Esophagus muscularis mucosa (tissue), 4 donors: ENCODE measurements at regions not wholly inside any gene's neighbourhood (a gene's known extent, or its start where the extent isn't known, plus 50 kb on each side); places are given as distances from the start of the nearest gene placed in this dataset.

Experiments used
- DNase-seq: peaks from one replicate; pipeline ENCODE4 v3.0.0-alpha.2; 2017; ENCODE audit errors: extremely low spot score
- H3K27ac ChIP-seq, 4 donors: fragments of 200-600 bp; sonication (generic); replicated peaks in 1 of 4; 1 replicate in 3 of 4; 2 replicates in 1 of 4; pipeline ENCODE4 v1.5.1; 2016 to 2019; ENCODE audit warnings: mild to moderate bottlenecking in 1 of 4
- H3K27me3 ChIP-seq, 4 donors: fragments of 200-600 bp; sonication (generic); one replicate each; pipeline versions ENCODE4 v1.5.1 to v1.6.0; 2016 to 2019
- H3K36me3 ChIP-seq, 4 donors: fragments of 200-600 bp; sonication (generic); one replicate each; pipeline ENCODE4 v1.5.1; 2016 to 2019
- H3K4me1 ChIP-seq, 4 donors: fragments of 200-600 bp; sonication (generic); one replicate each; pipeline ENCODE4 v1.5.1; 2016 to 2019
- H3K4me3 ChIP-seq, 4 donors: fragments of 200-600 bp; sonication (generic); 1 replicate in 2 of 4; 2 replicates in 2 of 4; pipeline ENCODE4 v1.5.1; 2016 to 2019; ENCODE audit warnings: mild to moderate bottlenecking in 4 of 4, moderate library complexity in 1 of 4
- H3K9me3 ChIP-seq, 4 donors: fragments of 200-600 bp; sonication (generic); 1 replicate in 3 of 4; 2 replicates in 1 of 4; pipeline ENCODE4 v1.5.1; 2016 to 2019
- CTCF ChIP-seq, 3 experiments: fragments of 200-600 bp in 2 of 3; fragments of 450-650 bp in 1 of 3; sonication (generic) in 2 of 3; IDR thresholded peaks; one replicate each; pipeline ENCODE4 v1.5.1; 2017 to 2019; ENCODE audit warnings: antibody characterized with exemption in 3 of 3, mild to moderate bottlenecking in 2 of 3, moderate library complexity in 1 of 3
- EP300 ChIP-seq: sonication (generic); formaldehyde crosslinking; IDR thresholded peaks from one replicate; pipeline ENCODE4 v1.6.1; 2017; ENCODE audit warnings: antibody characterized with exemption
- POLR2A ChIP-seq: fragments of 450-650 bp; IDR thresholded peaks from one replicate; pipeline ENCODE4 v1.6.1; 2017; ENCODE audit warnings: antibody characterized with exemption, moderate library complexity, mild to moderate bottlenecking, low read depth
- POLR2AphosphoS5 ChIP-seq, 2 donors: sonication (generic); formaldehyde crosslinking; IDR thresholded peaks; one replicate each; pipeline ENCODE4 v1.6.1; 2017; ENCODE audit warnings: antibody characterized with exemption in 2 of 2
- WGBS: methylation state at CpG from one replicate; pipeline ENCODE4 v1.1.5; 2018; 5-methylcytosine and 5-hydroxymethylcytosine counted together
- intact Hi-C: fragments of 100-400 bp; cut with DNase I; formaldehyde crosslinking; loops from one replicate; pipeline ENCODE4 v1.15.1; 2023

- no peak for DNase-seq
- Histone ChIP-seq H3K36me3 (no peaks in the 10 kb centered on the region), H3K27me3 (peaks cover 0 to 56% (median 0%) of the 10 kb centered on the region in 4 donors), H3K27ac (no peak overlapping the region), H3K4me1 (no peaks in the 10 kb centered on the region), H3K9me3 (no peaks in the 10 kb centered on the region), H3K4me3 (no peak overlapping the region)
- TF ChIP-seq CTCF (IDR thresholded peaks at IDR 0.05) (peak in 1 of 3 experiments; percentile 15), EP300 (no peak)
- intact Hi-C loops, result no loop called here
- 88% methylated on average over 2 of the region's 3 CpGs for WGBS
These were observed 197.3 kb upstream of the SDK2 start for GRCh38 chr17:73841431-73842060.

DNA sequence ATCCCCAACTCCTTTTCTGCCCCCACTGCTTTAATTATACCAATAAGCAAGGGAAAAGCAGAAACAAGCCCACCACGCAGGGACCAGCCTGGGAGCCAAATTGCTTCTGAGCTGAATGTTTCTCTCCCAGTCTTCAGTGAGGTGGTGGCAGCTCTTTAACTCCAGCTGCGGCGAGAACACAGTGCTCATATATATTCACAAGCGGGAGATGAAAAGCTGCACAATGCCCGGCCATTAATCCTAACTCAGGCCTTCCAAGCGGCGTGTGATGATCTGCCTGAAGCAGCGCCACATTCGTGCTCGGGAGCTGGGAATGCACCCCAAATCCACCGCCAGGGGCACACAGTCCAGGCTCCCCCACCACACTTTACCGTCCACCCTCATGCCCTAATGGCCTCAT, 203.7 kb upstream of the SDK2 start:
- WGBS, result 82% methylated on average over 11 of the region's 12 CpGs
- H3K4me3 ChIP-seq, result no peak overlapping the region
- TF ChIP-seq CTCF (IDR thresholded peaks at IDR 0.05) (no peak), EP300 (no peak), POLR2A (no peak), POLR2AphosphoS5 (IDR thresholded peaks at IDR 0.05) (no peak)

DNA sequence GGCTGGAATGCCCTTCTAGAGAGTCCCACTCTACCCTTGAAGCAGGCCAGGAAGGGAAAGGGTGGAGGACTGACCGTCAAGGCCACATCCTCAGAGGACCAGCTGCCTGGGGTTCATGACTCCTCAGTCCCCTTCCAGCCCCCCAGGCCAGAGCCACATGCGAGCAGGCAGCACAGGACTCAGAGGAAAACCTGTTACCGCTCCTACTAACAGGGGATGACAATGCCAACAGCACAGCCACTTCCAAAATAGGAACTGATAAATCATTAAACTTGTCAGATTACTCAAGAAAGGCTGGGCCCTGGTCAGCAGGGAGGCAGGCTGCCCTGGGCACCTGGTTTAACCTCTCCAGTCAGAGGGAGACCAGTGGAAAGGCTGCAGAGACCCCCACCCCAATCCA, 206.2 kb upstream of the SDK2 start:
- 64% methylated on average over 2 of the region's 3 CpGs for WGBS
- no peaks in the 10 kb centered on the region for H3K36me3 ChIP-seq
- no peaks in the 10 kb centered on the region for H3K4me1 ChIP-seq
- H3K27ac ChIP-seq, result no peak overlapping the region
- DNase-seq, result no peak
- peaks cover 0 to 6% (median 0%) of the 10 kb centered on the region in 4 donors for H3K27me3 ChIP-seq
- TF ChIP-seq CTCF (IDR thresholded peaks at IDR 0.05) (no peak), EP300 (no peak), POLR2A (no peak), POLR2AphosphoS5 (IDR thresholded peaks at IDR 0.05) (no peak)
- intact Hi-C loops, result no loop called here
- H3K4me3 ChIP-seq, result no peak overlapping the region
- peaks cover 0 to 10% (median 0%) of the 10 kb centered on the region in 4 donors for H3K9me3 ChIP-seq

More for the DNA sequence above, 203.7 kb upstream of the SDK2 start:
- H3K4me1 ChIP-seq, result no peaks in the 10 kb centered on the region
- no peak for DNase-seq
- intact Hi-C loops, result no loop called here
- H3K27me3 ChIP-seq, result peaks cover 0 to 9% (median 0%) of the 10 kb centered on the region in 4 donors
- no peaks in the 10 kb centered on the region for H3K36me3 ChIP-seq
- no peaks in the 10 kb centered on the region for H3K9me3 ChIP-seq
- H3K27ac ChIP-seq, result no peak overlapping the region

DNA sequence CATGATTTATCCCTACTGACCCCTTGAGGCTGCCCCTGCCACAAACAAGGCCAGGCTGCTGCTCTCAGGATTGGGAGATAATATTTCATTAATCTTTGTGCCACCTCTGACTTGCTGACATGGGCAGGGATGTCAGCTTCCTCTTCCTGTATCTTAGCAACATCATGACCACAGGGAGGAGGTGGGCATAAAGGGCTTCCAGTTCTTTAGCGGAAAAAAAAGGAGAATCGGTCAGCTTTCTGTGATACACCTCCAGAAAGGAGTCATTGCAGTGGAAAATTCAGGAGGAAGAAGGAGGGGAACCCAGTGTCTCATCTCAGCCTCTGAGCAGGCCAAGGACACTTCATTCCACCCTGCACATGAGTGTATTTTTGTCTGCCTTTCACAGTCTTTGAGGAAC, 206.8 kb upstream of the SDK2 start:
- Histone ChIP-seq H3K4me3 (no peak overlapping the region), H3K4me1 (no peaks in the 10 kb centered on the region), H3K36me3 (no peaks in the 10 kb centered on the region), H3K27me3 (peaks cover 0 to 11% (median 0%) of the 10 kb centered on the region in 4 donors), H3K9me3 (peaks cover 0 to 14% (median 0%) of the 10 kb centered on the region in 4 donors), H3K27ac (no peak overlapping the region)
- 66% methylated on average over 2 of the region's 2 CpGs for WGBS
- intact Hi-C loops, result no loop called here
- TF ChIP-seq POLR2A (no peak), EP300 (no peak), CTCF (IDR thresholded peaks at IDR 0.05) (no peak), POLR2AphosphoS5 (IDR thresholded peaks at IDR 0.05) (no peak)
- DNase-seq, result no peak

GRCh38 chr17:73851921-73852320, 207.7 kb upstream of the SDK2 start:
- H3K4me1 ChIP-seq, result no peaks in the 10 kb centered on the region
- no peak for DNase-seq
- WGBS, result 100% methylated on average over 2 of the region's 2 CpGs
- peaks cover 0 to 14% (median 0%) of the 10 kb centered on the region in 4 donors for H3K9me3 ChIP-seq
- H3K36me3 ChIP-seq, result no peaks in the 10 kb centered on the region
- H3K27ac ChIP-seq, result no peak overlapping the region
- no peak overlapping the region for H3K4me3 ChIP-seq
- H3K27me3 ChIP-seq, result peaks cover 0 to 19% (median 0%) of the 10 kb centered on the region in 4 donors
- intact Hi-C loops, result no loop called here
- TF ChIP-seq POLR2A (no peak), CTCF (IDR thresholded peaks at IDR 0.05) (no peak)
